ENCODE measurements at regions not wholly inside any gene's neighbourhood (a gene's known extent, or its start where the extent isn't known, plus 50 kb on each side); places are given as distances from the start of the nearest gene placed in this dataset.
A peak's percentile ranks its signal among the peaks of the same experiment; 100 is the strongest.
"Not testable (repeated sequence)": the region's sequence is repeated elsewhere in the genome, so short reads cannot be mapped to it uniquely, and the experiment has no call there.

DNA sequence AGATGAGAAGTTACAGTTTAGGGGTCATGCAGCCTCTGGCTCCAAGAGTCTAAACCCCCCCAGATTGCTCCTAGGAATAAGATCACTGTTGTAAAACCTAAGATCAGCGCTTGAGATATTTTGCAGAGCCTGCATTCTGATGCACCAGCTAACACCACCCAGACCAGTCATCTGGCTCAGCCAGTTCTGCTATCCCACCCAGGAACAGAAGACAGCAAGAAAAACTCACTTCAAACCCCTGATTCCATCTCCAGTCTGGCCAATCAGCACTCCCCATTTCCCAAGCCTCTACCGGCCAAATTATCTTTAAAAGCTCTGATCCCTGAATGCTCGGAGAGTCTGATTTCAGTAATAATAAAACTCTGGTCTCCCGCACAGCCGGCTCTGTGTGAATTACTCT lies 158.6 kb downstream of the ZNF664 start:
- DNase-seq, result no peak

GRCh38 chr12:124132530-124132929 lies 159.5 kb downstream of the ZNF664 start:
- no peak for DNase-seq

DNA sequence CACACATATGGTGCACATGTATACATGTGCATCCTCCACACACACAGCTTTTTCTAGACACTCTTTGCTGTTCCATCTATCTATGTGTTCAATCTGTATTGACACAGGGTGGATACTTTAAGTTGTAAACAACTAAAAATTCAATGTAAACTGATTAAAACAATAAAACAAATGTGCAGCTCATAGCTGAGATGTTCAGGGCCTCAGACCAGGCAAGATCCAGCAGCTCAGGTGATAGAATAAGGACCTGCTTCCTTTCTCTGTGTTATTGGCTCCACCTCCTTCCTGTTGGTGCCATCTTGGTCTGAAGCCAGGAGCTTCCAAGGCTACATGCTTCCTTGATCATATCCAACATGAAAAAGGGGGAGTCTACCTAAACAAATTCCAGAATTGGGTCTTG lies 158.1 kb upstream of the RFLNA start:
- no peak for DNase-seq

GRCh38 chr12:124140944-124141486 lies 153.9 kb upstream of the RFLNA start:
- no peak for DNase-seq

DNA sequence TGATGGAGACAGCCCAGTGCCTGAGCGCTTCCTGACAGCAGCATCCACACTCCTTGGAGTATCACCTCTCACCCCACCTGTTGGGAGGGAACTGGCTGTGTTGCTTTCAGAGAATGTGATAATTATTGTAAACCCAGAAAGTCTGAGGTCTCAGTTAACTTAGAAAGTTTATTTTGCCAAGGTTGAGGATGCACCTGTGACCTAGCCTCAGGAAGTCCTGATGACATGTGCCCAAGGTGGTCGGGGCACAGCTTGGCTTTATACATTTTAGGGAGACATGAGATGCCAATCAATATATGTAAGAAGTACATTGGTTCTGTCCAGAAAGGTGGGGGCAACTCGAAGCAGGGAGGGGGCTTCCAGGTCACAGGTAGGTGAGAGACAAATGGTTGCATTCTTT lies 153.3 kb upstream of the RFLNA start:
- not testable (repeated sequence) for DNase-seq

GRCh38 chr12:124142395-124143035 lies 152.4 kb upstream of the RFLNA start:
- DNase-seq, result no peak

DNA sequence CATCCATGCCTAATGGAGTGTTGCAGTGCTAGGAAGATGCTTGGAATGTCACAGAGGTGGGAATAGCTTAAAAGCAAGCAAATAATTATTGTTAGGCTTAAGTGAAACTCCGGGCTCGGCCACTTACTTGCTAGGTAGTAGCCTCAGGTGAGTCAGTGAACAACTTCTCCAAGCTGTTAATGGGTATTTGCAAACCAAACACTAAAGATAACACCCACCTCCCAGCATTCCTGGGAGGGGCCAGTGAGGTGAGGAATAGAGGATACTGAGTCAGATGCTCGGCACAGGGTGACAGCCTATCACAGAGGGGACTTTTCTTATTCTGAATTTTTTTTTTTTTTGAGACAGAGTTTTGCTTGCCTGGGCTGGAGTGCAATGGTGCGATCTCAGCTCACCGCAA lies 151.2 kb upstream of the RFLNA start:
- no peak for DNase-seq

- no peak for DNase-seq
Observed at GRCh38 chr12:124144531-124145194, 150.2 kb upstream of the RFLNA start.

- DNase-seq, result no peak
Observed at GRCh38 chr12:124147027-124147426, 147.9 kb upstream of the RFLNA start.

- DNase-seq, result no peak
Observed at GRCh38 chr12:124147575-124147974, 147.3 kb upstream of the RFLNA start.

GRCh38 chr12:124148481-124149273 lies 146.2 kb upstream of the RFLNA start:
- no peak for DNase-seq

DNA sequence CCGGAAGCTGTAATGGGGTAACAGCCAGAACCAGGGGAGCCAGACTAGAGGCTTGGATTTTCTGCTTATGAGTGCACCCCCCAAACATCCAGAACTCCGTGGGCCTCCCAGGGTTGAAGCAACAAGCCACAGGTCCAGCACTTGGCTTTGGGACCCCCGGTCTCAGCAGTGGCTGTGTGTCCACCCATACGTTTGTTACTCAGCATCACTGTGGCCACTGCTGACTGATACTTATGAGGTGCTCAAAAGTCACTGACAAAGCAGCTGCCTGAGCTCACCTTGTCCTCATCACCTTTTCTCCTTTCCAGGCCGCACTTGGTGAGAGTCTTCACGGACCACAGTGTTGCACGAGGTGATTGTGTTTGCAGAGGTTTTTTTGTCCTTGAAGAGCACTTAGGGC lies 145.6 kb upstream of the RFLNA start:
- no peak for DNase-seq

DNA sequence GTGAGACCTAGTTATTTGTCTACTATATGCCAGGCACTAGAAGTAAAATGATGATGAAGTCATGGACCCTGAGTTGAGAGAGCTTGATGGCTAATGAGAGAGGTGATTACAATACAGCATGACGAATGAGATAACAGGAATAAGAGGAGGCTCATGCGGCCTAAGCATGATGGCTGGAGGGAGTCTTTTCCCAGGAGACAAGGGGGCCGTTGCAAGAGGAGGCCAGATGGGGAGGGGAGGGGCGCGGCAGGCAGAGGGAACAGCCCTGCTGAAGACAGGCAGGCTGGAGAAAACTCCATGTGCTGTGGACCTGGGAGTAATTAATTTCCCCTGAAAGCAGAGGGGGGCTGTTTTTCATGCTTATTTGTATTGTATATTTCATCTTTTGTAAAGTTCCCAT lies 144.7 kb upstream of the RFLNA start:
- DNase-seq, result peak; percentile 24

GRCh38 chr12:124151583-124151982 lies 143.3 kb upstream of the RFLNA start:
- DNase-seq, result no peak

GRCh38 chr12:124152731-124153130 lies 142.2 kb upstream of the RFLNA start:
- no peak for DNase-seq

GRCh38 chr12:124153392-124153791 lies 141.5 kb upstream of the RFLNA start:
- no peak for DNase-seq

DNA sequence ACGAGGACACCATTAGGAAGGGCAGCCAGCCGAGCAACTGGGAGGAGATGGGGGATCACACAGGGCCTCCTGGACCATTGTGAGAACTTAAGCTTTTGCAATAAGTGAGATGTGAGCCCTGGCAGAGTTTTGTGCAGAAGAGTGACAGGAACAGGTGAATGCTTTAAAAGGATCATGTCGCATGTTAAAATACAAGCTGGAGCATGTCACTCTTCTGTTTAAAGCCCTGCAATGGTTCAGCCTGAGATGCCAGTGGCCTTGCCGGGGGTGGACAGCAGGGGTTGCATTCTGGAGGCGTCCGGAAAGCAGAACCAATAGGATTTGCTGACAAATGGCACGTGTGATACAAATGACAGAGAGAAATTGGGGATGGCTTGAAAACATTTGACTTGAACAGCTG lies 137.5 kb upstream of the RFLNA start:
- no peak for DNase-seq

GRCh38 chr12:124159655-124160054 lies 135.2 kb upstream of the RFLNA start:
- DNase-seq, result no peak

DNA sequence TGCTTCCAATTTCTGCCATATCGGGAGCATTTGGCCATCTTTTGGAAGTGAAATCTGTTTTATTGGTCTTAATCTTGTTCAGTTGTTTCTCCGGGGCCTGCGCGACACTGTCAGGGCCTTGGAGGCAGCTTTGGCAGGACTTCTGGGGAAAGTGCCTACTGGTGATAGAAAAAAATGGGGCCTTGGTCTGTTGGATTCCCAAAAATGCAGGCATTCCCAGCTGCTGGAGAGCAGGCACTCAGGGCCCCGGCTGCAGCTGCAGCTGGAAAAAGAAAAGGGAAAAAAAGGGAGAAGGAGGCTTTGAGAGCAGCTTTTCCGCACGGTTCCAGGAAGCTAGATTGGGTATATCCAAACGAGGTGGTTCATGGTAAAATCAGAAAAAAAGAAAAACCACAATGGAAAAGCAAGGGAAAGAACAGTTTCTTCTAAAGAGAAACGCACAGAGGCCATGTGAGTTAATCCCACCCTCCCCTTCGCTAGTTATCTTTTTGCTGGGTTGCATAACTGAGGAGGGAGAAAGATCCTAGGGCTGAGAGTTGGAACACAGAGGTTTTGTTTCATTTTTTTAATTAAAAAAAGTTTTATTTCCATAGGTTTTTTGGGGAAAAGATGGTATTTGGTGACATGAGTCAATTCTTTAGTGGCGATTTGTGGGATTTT lies 134.7 kb upstream of the RFLNA start:
- DNase-seq, result no peak

- DNase-seq, result not testable (repeated sequence)
Observed at GRCh38 chr12:124161402-124161801, 133.5 kb upstream of the RFLNA start.

DNA sequence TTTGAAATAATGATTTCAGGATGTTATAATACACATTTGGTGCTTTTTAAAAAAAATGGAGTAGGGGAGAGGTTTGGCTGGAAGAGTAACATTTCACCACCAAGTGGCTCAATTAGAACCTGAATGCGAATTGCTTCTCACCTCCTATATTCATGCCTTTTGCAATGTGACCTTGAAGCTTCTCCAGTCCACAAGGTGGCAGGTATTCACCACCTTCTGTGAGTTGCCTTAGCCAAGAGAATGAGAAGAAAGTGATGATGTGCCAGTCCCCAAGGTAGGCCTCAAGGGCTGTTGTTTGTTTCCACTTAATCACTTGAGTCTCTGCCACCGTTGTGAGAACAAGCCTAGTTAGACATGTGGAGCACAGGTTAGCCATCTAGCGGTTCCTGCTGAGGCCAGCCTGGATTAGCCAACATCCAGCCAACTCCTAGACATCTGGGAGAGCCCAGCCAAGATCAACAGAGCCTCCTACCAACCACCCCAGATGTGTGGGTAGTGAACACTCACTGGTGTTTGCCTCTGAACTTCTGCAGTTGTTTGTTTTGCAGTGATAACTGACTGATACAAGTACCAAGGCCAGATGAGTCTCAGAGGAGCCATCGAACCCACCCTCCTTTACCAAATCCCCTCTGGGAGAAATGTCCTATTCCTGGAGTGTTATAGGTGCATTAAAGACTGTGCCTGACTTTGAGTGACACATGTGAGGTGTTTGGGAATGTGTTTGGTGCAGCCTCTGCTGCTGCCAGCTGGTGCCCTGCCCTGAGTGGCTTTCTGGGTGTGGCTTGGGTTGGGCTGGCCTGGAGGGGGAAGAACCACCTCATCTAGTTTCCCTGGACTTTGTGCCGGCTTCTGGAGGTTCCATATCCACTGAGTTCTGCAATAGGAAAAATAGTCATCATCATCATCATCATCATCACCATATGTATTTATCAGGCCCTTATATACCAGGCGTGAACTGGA lies 132.5 kb upstream of the RFLNA start:
- no peak for DNase-seq

DNA sequence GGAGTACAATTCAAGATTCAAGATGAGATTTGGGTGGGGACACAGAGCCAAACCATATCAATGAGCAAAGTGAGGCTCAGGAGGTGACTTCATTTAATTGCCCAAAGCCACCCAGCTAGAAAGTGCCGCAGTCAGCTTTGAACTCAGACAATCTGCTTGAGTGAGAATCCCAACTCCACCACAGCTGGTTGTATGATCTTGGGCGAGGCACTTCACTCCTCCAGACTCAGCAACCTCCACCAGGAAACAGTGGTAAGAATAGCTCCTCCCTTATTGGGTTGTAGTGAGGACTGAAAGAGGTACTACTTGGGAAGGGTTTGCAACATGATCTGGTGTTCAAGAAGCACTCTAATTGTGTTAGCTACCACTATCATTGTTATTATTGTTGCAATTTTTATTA lies 129.2 kb upstream of the RFLNA start:
- no peak for DNase-seq

All from NCI-H1694 treated with DMSO at 0.1 percent for 48 hours (cell line).